MM.1S (cell line): ENCODE measurements at regions not wholly inside any gene's neighbourhood (a gene's known extent, or its start where the extent isn't known, plus 50 kb on each side); places are given as distances from the start of the nearest gene placed in this dataset.

Source experiments
- CTCF ChIP-seq: fragments of 300-600 bp; sonication (generic); IDR thresholded peaks from 2 replicates; pipeline ENCODE4 v1.5.1; 2016; ENCODE audit warnings: antibody characterized with exemption, low read length, mixed read lengths
- EZH2 ChIP-seq: fragments of 300-600 bp; sonication (generic); optimal IDR thresholded peaks from 2 replicates; pipeline ENCODE3; 2017; ENCODE audit warnings: low read depth, mild to moderate bottlenecking, antibody characterized with exemption, low read length, mixed read lengths

- TF ChIP-seq EZH2: no peak
- no peak for TF ChIP-seq CTCF
Measured at GRCh38 chr9:84557751-84558150, 111.8 kb upstream of the NTRK2 start.
